Caco-2 (cell line): ENCODE measurements at regions not wholly inside any gene's neighbourhood (a gene's known extent, or its start where the extent isn't known, plus 50 kb on each side); places are given as distances from the start of the nearest gene placed in this dataset.

ENCODE experiments used
- BruUV-seq: library from RNA; stranded (reverse); fragments of 400-500 nt; replicated peaks from 2 replicates; lab custom pipeline; 2021; lab: Mats Ljungman, UMichigan
- CTCF ChIA-PET: fragments of 300-600 bp; sonication (Branson Sonifier 250); formaldehyde crosslinking; loops from one replicate; lab custom pipeline; 2022; ENCODE audit warnings: antibody characterized with exemption; lab: Charles Lee
- POLR2A ChIA-PET: fragments of 300-600 bp; sonication (Branson Sonifier 250); formaldehyde crosslinking; loops from one replicate; lab custom pipeline; 2022; ENCODE audit warnings: antibody characterized with exemption; lab: Charles Lee
- DNase-seq, 2 experiments: peaks; one replicate each; pipeline versions ENCODE4 v3.0.0 to v3.0.0-alpha.2; 2020 to 2022
- H3K27me3 ChIP-seq: replicated peaks from 2 replicates; pipeline ENCODE4 v1.6.0; 2011; ENCODE audit warnings: low read length; ENCODE audit not compliant: control insufficient read depth, insufficient read depth
- H3K36me3 ChIP-seq: 2 replicates; pipeline ENCODE4 v1.5.1; 2011; ENCODE audit warnings: low read length; ENCODE audit not compliant: control insufficient read depth, insufficient read depth
- H3K4me1 ChIP-seq: fragments of 250-450 bp; sonication (Bioruptor Pico); 2 replicates; pipeline ENCODE4 v1.5.1; 2020; ENCODE audit warnings: mild to moderate bottlenecking
- H3K4me3 ChIP-seq: 2 replicates; pipeline ENCODE4 v1.5.1; 2011; ENCODE audit warnings: low read depth, mild to moderate bottlenecking, control low read depth, low read length
- H3K9me3 ChIP-seq: fragments of 250-450 bp; sonication (Bioruptor Pico); 2 replicates; pipeline ENCODE4 v1.5.1; 2020; ENCODE audit warnings: mild to moderate bottlenecking, moderate library complexity
- H3K27ac Mint-ChIP-seq: one replicate; pipeline ENCODE4 v1.8.0; 2022; ENCODE audit warnings: mixed read lengths; ENCODE audit not compliant: unreplicated experiment
- H3K27me3 Mint-ChIP-seq: one replicate; pipeline ENCODE4 v1.8.0; 2022; ENCODE audit warnings: mixed read lengths; ENCODE audit not compliant: insufficient read depth, unreplicated experiment
- H3K36me3 Mint-ChIP-seq: one replicate; pipeline ENCODE4 v1.8.0; 2022; ENCODE audit warnings: mild to moderate bottlenecking, mixed read lengths; ENCODE audit not compliant: insufficient read depth, unreplicated experiment
- H3K4me1 Mint-ChIP-seq: one replicate; pipeline ENCODE4 v1.8.0; 2022; ENCODE audit warnings: low read depth, mixed read lengths; ENCODE audit not compliant: unreplicated experiment
- H3K4me3 Mint-ChIP-seq: one replicate; pipeline ENCODE4 v1.8.0; 2022; ENCODE audit warnings: mild to moderate bottlenecking, moderate library complexity, mixed read lengths; ENCODE audit not compliant: unreplicated experiment
- H3K9me3 Mint-ChIP-seq: one replicate; pipeline ENCODE4 v1.8.0; 2022; ENCODE audit warnings: mixed read lengths; ENCODE audit not compliant: unreplicated experiment
- intact Hi-C: fragments of 100-400 bp; cut with micrococcal nuclease; formaldehyde crosslinking; loops from one replicate; pipeline ENCODE4 v1.10.0; 2022; ENCODE audit not compliant: unreplicated experiment
- TF ChIP-seq, protein P1 (sequence below), 2 experiments: fragments of 200-600 bp in 1 of 2; IDR thresholded peaks; 1 replicate in 1 of 2; 2 replicates in 1 of 2; pipeline versions ENCODE4 v1.5.1 to v1.8.0; 2011 to 2022; ENCODE audit warnings: antibody characterized with exemption in 1 of 2, control low read depth in 1 of 2, inconsistent platforms in 1 of 2, low read depth in 1 of 2, low read length in 1 of 2, mild to moderate bottlenecking in 1 of 2, moderate library complexity in 1 of 2; ENCODE audit not compliant: insufficient read depth in 1 of 2, severe bottlenecking in 1 of 2, unreplicated experiment in 1 of 2

DNA sequence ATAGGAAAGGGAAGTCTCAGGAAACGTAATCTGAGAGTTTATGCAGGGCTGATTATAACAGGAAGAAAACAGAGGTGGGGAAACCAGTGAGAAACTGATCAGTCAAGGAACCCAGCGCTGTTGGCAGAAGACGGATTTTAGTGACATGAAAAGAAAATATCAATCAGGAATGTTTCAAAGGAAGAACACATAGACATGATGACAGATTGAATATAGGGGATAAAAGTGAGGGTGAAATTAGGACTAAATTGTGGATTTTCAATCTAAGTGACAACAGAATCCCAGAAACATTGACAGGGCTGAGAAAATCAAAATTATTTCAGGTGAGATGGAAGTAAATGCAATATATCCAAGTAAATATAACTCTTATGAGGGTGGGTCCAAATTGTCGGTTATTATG is 199.8 kb upstream of the CCDC150 start:
- Mint-ChIP-seq H3K9me3 (no peaks in the 10 kb centered on the region), H3K27ac (no peak overlapping the region), H3K36me3 (no peaks in the 10 kb centered on the region), H3K4me3 (no peak overlapping the region), H3K27me3 (peaks cover 16% of the 10 kb centered on the region), H3K4me1 (no peaks in the 10 kb centered on the region)
- ChIA-PET POLR2A (no interaction called here), CTCF (no interaction called here)
- H3K27me3 ChIP-seq: no peaks in the 10 kb centered on the region
- no peak for DNase-seq
- H3K9me3 ChIP-seq: no peaks in the 10 kb centered on the region
- H3K4me3 ChIP-seq: no peak overlapping the region
- BruUV-seq: no TSS peak
- TF ChIP-seq, protein P1, sequence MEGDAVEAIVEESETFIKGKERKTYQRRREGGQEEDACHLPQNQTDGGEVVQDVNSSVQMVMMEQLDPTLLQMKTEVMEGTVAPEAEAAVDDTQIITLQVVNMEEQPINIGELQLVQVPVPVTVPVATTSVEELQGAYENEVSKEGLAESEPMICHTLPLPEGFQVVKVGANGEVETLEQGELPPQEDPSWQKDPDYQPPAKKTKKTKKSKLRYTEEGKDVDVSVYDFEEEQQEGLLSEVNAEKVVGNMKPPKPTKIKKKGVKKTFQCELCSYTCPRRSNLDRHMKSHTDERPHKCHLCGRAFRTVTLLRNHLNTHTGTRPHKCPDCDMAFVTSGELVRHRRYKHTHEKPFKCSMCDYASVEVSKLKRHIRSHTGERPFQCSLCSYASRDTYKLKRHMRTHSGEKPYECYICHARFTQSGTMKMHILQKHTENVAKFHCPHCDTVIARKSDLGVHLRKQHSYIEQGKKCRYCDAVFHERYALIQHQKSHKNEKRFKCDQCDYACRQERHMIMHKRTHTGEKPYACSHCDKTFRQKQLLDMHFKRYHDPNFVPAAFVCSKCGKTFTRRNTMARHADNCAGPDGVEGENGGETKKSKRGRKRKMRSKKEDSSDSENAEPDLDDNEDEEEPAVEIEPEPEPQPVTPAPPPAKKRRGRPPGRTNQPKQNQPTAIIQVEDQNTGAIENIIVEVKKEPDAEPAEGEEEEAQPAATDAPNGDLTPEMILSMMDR (IDR thresholded peaks at IDR 0.05; ENCODE audit: insufficient read depth in 1 of 2, low read depth in 1 of 2, low read length in 1 of 2, severe bottlenecking in 1 of 2, unreplicated experiment in 1 of 2): no peak
- H3K36me3 ChIP-seq: no peaks in the 10 kb centered on the region
- intact Hi-C loops: loop anchor here (10.0 kb wide), 1 partner anchor 315 kb away; no protein-coding TSS in a partner anchor
- H3K4me1 ChIP-seq: no peaks in the 10 kb centered on the region

DNA sequence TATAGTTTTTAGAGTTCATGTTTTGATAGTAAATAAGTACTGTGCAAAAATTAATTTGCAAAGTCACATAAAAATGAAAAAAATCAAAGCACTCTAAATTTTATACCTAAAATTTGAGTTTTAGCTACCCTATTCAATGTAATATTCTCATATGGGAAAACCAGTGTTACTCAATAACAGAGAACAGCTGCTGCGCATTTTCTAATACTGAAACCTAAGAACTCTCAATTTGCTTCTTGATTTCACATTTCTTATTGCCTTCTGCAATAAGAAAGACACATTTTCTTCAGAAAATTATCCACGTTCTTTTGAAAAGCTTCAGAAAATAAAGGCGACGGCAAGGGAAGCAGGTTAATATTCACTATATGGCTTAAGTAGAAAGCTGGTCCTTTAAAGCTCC is 199.1 kb upstream of the CCDC150 start:
- ChIA-PET CTCF (no interaction called here), POLR2A (no interaction called here)
- no peak for DNase-seq
- Histone ChIP-seq H3K36me3 (no peaks in the 10 kb centered on the region), H3K9me3 (no peaks in the 10 kb centered on the region), H3K4me1 (no peaks in the 10 kb centered on the region), H3K4me3 (no peak overlapping the region), H3K27me3 (no peaks in the 10 kb centered on the region)
- no peaks in the 10 kb centered on the region for H3K9me3 Mint-ChIP-seq
- intact Hi-C loops: no loop called here
- H3K27me3 Mint-ChIP-seq: peaks cover 16% of the 10 kb centered on the region
- no peaks in the 10 kb centered on the region for H3K4me1 Mint-ChIP-seq
- H3K27ac Mint-ChIP-seq: no peak overlapping the region
- H3K4me3 Mint-ChIP-seq: no peak overlapping the region
- TF ChIP-seq, protein P1 (IDR thresholded peaks at IDR 0.05; ENCODE audit: insufficient read depth in 1 of 2, low read depth in 1 of 2, low read length in 1 of 2, severe bottlenecking in 1 of 2, unreplicated experiment in 1 of 2): no peak
- BruUV-seq: no TSS peak
- no peaks in the 10 kb centered on the region for H3K36me3 Mint-ChIP-seq

DNA sequence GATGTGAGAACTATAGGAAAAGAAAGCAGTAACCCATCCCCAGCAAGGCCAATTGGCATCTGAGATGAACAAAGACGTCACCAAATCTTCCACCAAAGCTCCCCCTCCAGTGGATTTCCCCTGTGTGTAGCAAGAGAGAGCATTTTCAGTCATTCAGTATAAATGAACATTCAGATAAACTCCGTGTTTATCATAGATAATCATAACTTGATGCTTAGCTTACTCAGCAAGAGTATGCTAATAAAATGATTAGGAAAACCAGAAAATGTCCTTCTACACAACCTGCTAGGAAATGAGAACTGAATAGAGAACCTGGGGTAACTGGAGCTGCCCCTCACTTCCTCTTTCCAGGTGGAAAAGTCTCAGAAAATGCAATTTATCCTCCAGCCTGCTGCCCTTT is 198.0 kb upstream of the CCDC150 start:
- Mint-ChIP-seq H3K9me3 (peaks cover 9% of the 10 kb centered on the region), H3K27ac (no peak overlapping the region), H3K27me3 (peaks cover 16% of the 10 kb centered on the region), H3K36me3 (no peaks in the 10 kb centered on the region), H3K4me1 (no peaks in the 10 kb centered on the region), H3K4me3 (no peak overlapping the region)
- no peaks in the 10 kb centered on the region for H3K4me1 ChIP-seq
- no peaks in the 10 kb centered on the region for H3K36me3 ChIP-seq
- no peak for DNase-seq
- CTCF ChIA-PET: no interaction called here
- H3K27me3 ChIP-seq: no peaks in the 10 kb centered on the region
- TF ChIP-seq, protein P1 (IDR thresholded peaks at IDR 0.05; ENCODE audit: insufficient read depth in 1 of 2, low read depth in 1 of 2, low read length in 1 of 2, severe bottlenecking in 1 of 2, unreplicated experiment in 1 of 2): no peak
- POLR2A ChIA-PET: no interaction called here
- BruUV-seq: no TSS peak
- intact Hi-C loops: no loop called here
- H3K4me3 ChIP-seq: no peak overlapping the region
- H3K9me3 ChIP-seq: no peaks in the 10 kb centered on the region
